ENCODE measurements at regions not wholly inside any gene's neighbourhood (a gene's known extent, or its start where the extent isn't known, plus 50 kb on each side); places are given as distances from the start of the nearest gene placed in this dataset.

DNA sequence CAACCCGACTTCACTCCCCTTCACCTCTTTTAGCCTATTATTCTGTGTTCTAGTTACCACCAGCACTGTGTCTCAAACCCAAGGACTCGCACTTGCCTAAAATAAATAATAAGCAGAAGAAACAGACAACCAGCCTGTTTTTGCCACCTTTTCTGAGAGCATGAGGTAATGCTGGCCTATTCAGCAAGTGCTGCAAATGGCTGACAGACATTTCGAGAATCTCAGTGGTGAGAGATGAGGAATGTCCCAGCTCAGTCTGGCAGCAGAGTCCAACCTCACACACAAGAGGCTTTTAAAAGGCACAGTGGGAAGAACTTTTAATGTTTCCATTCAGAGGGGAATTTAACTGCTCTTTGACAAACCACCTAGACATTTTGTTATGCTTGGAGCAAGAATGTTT, 143.3 kb upstream of the GMNC start:
- Histone ChIP-seq H3K4me3 (no peak overlapping the region), H3K27me3 (no peaks in the 10 kb centered on the region), H3K9me3 (peaks cover 0 to 4% of the 10 kb centered on the region in 2 donors), H3K27ac (no peak overlapping the region), H3K4me1 (no peaks in the 10 kb centered on the region), H3K36me3 (no peaks in the 10 kb centered on the region)
- DNase-seq (no peak), ATAC-seq (no peak)
- TF ChIP-seq, protein P1, sequence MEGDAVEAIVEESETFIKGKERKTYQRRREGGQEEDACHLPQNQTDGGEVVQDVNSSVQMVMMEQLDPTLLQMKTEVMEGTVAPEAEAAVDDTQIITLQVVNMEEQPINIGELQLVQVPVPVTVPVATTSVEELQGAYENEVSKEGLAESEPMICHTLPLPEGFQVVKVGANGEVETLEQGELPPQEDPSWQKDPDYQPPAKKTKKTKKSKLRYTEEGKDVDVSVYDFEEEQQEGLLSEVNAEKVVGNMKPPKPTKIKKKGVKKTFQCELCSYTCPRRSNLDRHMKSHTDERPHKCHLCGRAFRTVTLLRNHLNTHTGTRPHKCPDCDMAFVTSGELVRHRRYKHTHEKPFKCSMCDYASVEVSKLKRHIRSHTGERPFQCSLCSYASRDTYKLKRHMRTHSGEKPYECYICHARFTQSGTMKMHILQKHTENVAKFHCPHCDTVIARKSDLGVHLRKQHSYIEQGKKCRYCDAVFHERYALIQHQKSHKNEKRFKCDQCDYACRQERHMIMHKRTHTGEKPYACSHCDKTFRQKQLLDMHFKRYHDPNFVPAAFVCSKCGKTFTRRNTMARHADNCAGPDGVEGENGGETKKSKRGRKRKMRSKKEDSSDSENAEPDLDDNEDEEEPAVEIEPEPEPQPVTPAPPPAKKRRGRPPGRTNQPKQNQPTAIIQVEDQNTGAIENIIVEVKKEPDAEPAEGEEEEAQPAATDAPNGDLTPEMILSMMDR (IDR thresholded peaks at IDR 0.05) = no peak
- intact Hi-C loops (cut with DNase I) = no loop called here

- peaks cover 0 to 2% of the 10 kb centered on the region in 2 donors for H3K9me3 ChIP-seq
- H3K27me3 ChIP-seq = no peaks in the 10 kb centered on the region
- ATAC-seq = no peak
- H3K4me1 ChIP-seq = no peaks in the 10 kb centered on the region
- TF ChIP-seq, protein P1 (IDR thresholded peaks at IDR 0.05) = no peak
- no peak overlapping the region for H3K27ac ChIP-seq
- intact Hi-C loops (cut with DNase I) = no loop called here
- no peak for DNase-seq
- no peaks in the 10 kb centered on the region for H3K36me3 ChIP-seq
- no peak overlapping the region for H3K4me3 ChIP-seq
Measured at GRCh38 chr3:191003742-191004141, 141.2 kb upstream of the GMNC start.

DNA sequence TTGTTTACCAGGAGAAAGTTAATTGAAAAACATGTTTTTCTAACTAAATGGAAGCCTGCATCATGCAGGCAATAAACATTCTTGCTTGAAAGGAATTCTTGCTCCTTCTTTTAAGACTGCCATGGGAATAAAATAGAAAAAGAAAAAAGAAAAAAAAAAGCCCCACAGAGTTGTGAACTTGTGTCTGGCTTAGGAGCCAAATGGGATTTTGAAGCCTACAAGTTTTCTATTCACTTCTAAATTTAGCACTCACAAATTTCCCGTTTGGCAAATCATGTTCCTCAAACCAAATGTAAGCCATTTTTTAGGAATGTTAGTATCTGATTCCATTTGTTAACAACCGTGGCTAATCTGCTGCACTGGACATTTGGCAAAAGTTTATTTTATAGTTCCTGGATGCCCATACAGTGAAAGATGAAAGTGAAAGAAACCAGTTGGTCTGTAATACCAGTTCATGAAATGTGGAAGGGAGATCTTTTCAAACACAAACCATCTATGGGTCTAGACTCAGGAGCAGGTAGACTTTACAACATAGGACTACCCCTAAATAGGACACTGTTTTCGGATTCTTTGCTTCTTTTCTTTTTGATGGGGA, 133.8 kb upstream of the GMNC start:
- no peak overlapping the region for H3K4me3 ChIP-seq
- no peak overlapping the region for H3K27ac ChIP-seq
- H3K9me3 ChIP-seq = no peaks in the 10 kb centered on the region
- intact Hi-C loops (cut with DNase I) = no loop called here
- DNase-seq = no peak
- ATAC-seq = no peak
- no peaks in the 10 kb centered on the region for H3K27me3 ChIP-seq
- TF ChIP-seq, protein P1 (IDR thresholded peaks at IDR 0.05) = no peak
- no peaks in the 10 kb centered on the region for H3K4me1 ChIP-seq
- no peaks in the 10 kb centered on the region for H3K36me3 ChIP-seq

GRCh38 chr3:190995156-190995555, 132.7 kb upstream of the GMNC start:
- intact Hi-C loops (cut with DNase I) = no loop called here
- no peak for DNase-seq
- H3K4me3 ChIP-seq = no peak overlapping the region
- H3K36me3 ChIP-seq = no peaks in the 10 kb centered on the region
- no peaks in the 10 kb centered on the region for H3K9me3 ChIP-seq
- H3K27me3 ChIP-seq = no peaks in the 10 kb centered on the region
- no peaks in the 10 kb centered on the region for H3K4me1 ChIP-seq
- no peak overlapping the region for H3K27ac ChIP-seq
- TF ChIP-seq, protein P1 (IDR thresholded peaks at IDR 0.05) = no peak
- ATAC-seq = no peak

- Histone ChIP-seq H3K9me3 (peaks cover 0 to 18% of the 10 kb centered on the region in 2 donors), H3K4me3 (no peak overlapping the region), H3K27ac (no peak overlapping the region), H3K27me3 (no peaks in the 10 kb centered on the region), H3K4me1 (no peaks in the 10 kb centered on the region), H3K36me3 (no peaks in the 10 kb centered on the region)
- no peak for ATAC-seq
- DNase-seq = no peak
- TF ChIP-seq, protein P1 (IDR thresholded peaks at IDR 0.05) = no peak
- intact Hi-C loops (cut with DNase I) = no loop called here
Measured at GRCh38 chr3:190990898-190991297, 128.4 kb upstream of the GMNC start.
